H1 (cell line): ENCODE measurements at regions not wholly inside any gene's neighbourhood (a gene's known extent, or its start where the extent isn't known, plus 50 kb on each side); places are given as distances from the start of the nearest gene placed in this dataset.

Experiments used
- CTCF ChIA-PET: fragments of 300-600 bp; sonication (Branson Sonifier 250); formaldehyde crosslinking; loops from one replicate; lab custom pipeline; 2021; ENCODE audit not compliant: partially characterized antibody; lab: Charles Lee
- POLR2A ChIA-PET: fragments of 300-600 bp; sonication (Branson Sonifier 250); formaldehyde crosslinking; loops from one replicate; lab custom pipeline; 2021; ENCODE audit warnings: inconsistent platforms; ENCODE audit not compliant: partially characterized antibody; lab: Charles Lee
- DNase-seq, 2 experiments: peaks; one replicate each; pipeline versions ENCODE4 v3.0.0 to v3.0.0-alpha.2; 2010 to 2022; ENCODE audit warnings: low spot score in 2 of 2, low read depth in 1 of 2, mixed read lengths in 1 of 2
- FAIRE-seq: peaks from 2 replicates; lab custom pipeline; 2011; peaks lifted over from hg19 to GRCh38; lab: Jason Lieb, UNC
- H2AFZ ChIP-seq: 2 replicates; pipeline ENCODE4 v1.8.1; 2012; ENCODE audit warnings: low read length, inconsistent platforms
- H2AK5ac ChIP-seq: 2 replicates; pipeline ENCODE4 v1.6.1; 2013; ENCODE audit warnings: low read depth, low read length
- H2BK120ac ChIP-seq: replicated peaks from 2 replicates; pipeline ENCODE3; 2013; ENCODE audit warnings: low read depth, low read length, inconsistent platforms
- H2BK12ac ChIP-seq: 2 replicates; pipeline ENCODE4 v1.6.1; 2013; ENCODE audit warnings: low read depth, low read length
- H2BK15ac ChIP-seq: 2 replicates; pipeline ENCODE4 v1.6.1; 2013; ENCODE audit warnings: low read length
- H2BK20ac ChIP-seq: 2 replicates; pipeline ENCODE4 v1.6.1; 2013; ENCODE audit warnings: low read length
- H2BK5ac ChIP-seq: 2 replicates; pipeline ENCODE4 v1.6.1; 2013; ENCODE audit warnings: low read depth, low read length
- H3K14ac ChIP-seq: 2 replicates; pipeline ENCODE4 v1.6.1; 2013; ENCODE audit warnings: inconsistent platforms; ENCODE audit not compliant: insufficient read length
- H3K18ac ChIP-seq: 2 replicates; pipeline ENCODE4 v1.6.1; 2013; ENCODE audit warnings: low read length; ENCODE audit errors: extremely low read depth
- H3K23ac ChIP-seq: 2 replicates; pipeline ENCODE4 v1.6.1; 2013; ENCODE audit warnings: inconsistent platforms; ENCODE audit not compliant: insufficient read length
- H3K23me2 ChIP-seq: 2 replicates; pipeline ENCODE4 v1.6.1; 2013; ENCODE audit warnings: low read depth, low read length
- H3K27ac ChIP-seq: 2 replicates; pipeline ENCODE4 v1.6.1; 2011; ENCODE audit warnings: low read depth, low read length, inconsistent platforms
- H3K27me3 ChIP-seq, 4 experiments: replicated peaks in 1 of 4; 1 replicate in 1 of 4; 2 replicates in 3 of 4; pipeline versions ENCODE4 v1.6.1 to v1.8.1; 2011 to 2013; ENCODE audit warnings: low read length in 3 of 4, mild to moderate bottlenecking in 3 of 4, inconsistent platforms in 2 of 4, mixed read lengths in 2 of 4, moderate library complexity in 1 of 4; ENCODE audit not compliant: control insufficient read depth in 3 of 4, insufficient read depth in 3 of 4; ENCODE audit errors: extremely low read depth in 1 of 4
- H3K36me3 ChIP-seq, 4 experiments: 2 replicates each; pipeline versions ENCODE4 v1.6.1 to v1.8.1; 2011 to 2013; ENCODE audit warnings: mild to moderate bottlenecking in 4 of 4, low read length in 3 of 4, moderate library complexity in 2 of 4, control low read depth in 1 of 4, inconsistent platforms in 1 of 4; ENCODE audit not compliant: insufficient read depth in 4 of 4, control insufficient read depth in 2 of 4
- H3K4ac ChIP-seq: replicated peaks from 2 replicates; pipeline ENCODE3; 2013; ENCODE audit warnings: low read length, low read depth, mixed read lengths, inconsistent platforms; ENCODE audit not compliant: insufficient read length
- H3K4me1 ChIP-seq, 4 experiments: replicated peaks in 1 of 4; 1 replicate in 1 of 4; 2 replicates in 3 of 4; pipeline versions ENCODE4 v1.6.1 to v1.8.1; 2011 to 2013; ENCODE audit warnings: low read length in 3 of 4, inconsistent platforms in 2 of 4, mixed read lengths in 1 of 4; ENCODE audit not compliant: insufficient read depth in 4 of 4, control insufficient read depth in 3 of 4
- H3K4me2 ChIP-seq, 2 experiments: 2 replicates each; pipeline versions ENCODE4 v1.6.1 to v1.8.1; 2011 to 2013; ENCODE audit warnings: low read depth in 2 of 2, low read length in 2 of 2, control low read depth in 1 of 2, inconsistent platforms in 1 of 2, mild to moderate bottlenecking in 1 of 2; ENCODE audit not compliant: insufficient read depth in 1 of 2
- H3K4me3 ChIP-seq, 4 experiments: fragments of 200-600, 300-600 bp in 1 of 4; sonication (generic), shearing (Covaris generic), sonication (Bioruptor Twin) in 1 of 4; 2 replicates each; pipeline versions ENCODE4 v1.5.1 to v1.8.1; 2011 to 2016; ENCODE audit warnings: low read length in 4 of 4, low read depth in 3 of 4, control low read depth in 2 of 4, inconsistent platforms in 2 of 4, mild to moderate bottlenecking in 2 of 4, mixed read lengths in 1 of 4, moderate library complexity in 1 of 4; ENCODE audit not compliant: insufficient read depth in 2 of 4; ENCODE audit errors: extremely low read depth in 1 of 4
- H3K56ac ChIP-seq: replicated peaks from 2 replicates; pipeline ENCODE3; 2013; ENCODE audit warnings: low read depth, mild to moderate bottlenecking, mixed read lengths, low read length, inconsistent platforms; ENCODE audit not compliant: insufficient read length
- H3K79me1 ChIP-seq: 2 replicates; pipeline ENCODE4 v1.6.1; 2013; ENCODE audit warnings: low read depth, low read length, control low read depth
- H3K79me2 ChIP-seq, 2 experiments: 2 replicates each; pipeline versions ENCODE4 v1.6.1 to v1.8.1; 2012 to 2013; ENCODE audit warnings: low read length in 2 of 2, mild to moderate bottlenecking in 2 of 2, inconsistent platforms in 1 of 2; ENCODE audit not compliant: insufficient read depth in 2 of 2, control insufficient read depth in 1 of 2
- H3K9ac ChIP-seq, 4 experiments: replicated peaks in 1 of 4; 1 replicate in 1 of 4; 2 replicates in 3 of 4; pipeline versions ENCODE4 v1.6.1 to v1.8.1; 2011 to 2013; ENCODE audit warnings: low read depth in 3 of 4, low read length in 3 of 4, control low read depth in 2 of 4, mild to moderate bottlenecking in 2 of 4, moderate library complexity in 2 of 4, inconsistent platforms in 1 of 4; ENCODE audit errors: extremely low read depth in 1 of 4
- H3K9me3 ChIP-seq, 2 experiments: 2 replicates each; pipeline versions ENCODE4 v1.6.1 to v1.8.1; 2012 to 2013; ENCODE audit warnings: mild to moderate bottlenecking in 2 of 2, moderate library complexity in 2 of 2, control low read depth in 1 of 2, inconsistent platforms in 1 of 2, low read depth in 1 of 2, low read length in 1 of 2, mixed read lengths in 1 of 2; ENCODE audit not compliant: insufficient read depth in 2 of 2
- H4K20me1 ChIP-seq, 2 experiments: replicated peaks in 1 of 2; 2 replicates each; pipeline versions ENCODE3 to v1.8.1; 2011 to 2013; ENCODE audit warnings: inconsistent platforms in 2 of 2, low read length in 2 of 2, mild to moderate bottlenecking in 1 of 2; ENCODE audit not compliant: insufficient read depth in 2 of 2, control insufficient read depth in 1 of 2
- H4K5ac ChIP-seq: 2 replicates; pipeline ENCODE4 v1.6.1; 2013; ENCODE audit warnings: low read length, low read depth, mixed read lengths, inconsistent platforms; ENCODE audit not compliant: insufficient read length
- H4K8ac ChIP-seq: 2 replicates; pipeline ENCODE4 v1.8.0; 2013; ENCODE audit warnings: mild to moderate bottlenecking, moderate library complexity, low read length, inconsistent platforms; ENCODE audit not compliant: insufficient read depth; ENCODE audit errors: extremely low read depth
- H4K91ac ChIP-seq: replicated peaks from 2 replicates; pipeline ENCODE3; 2013; ENCODE audit warnings: low read length, mixed read lengths, inconsistent platforms; ENCODE audit not compliant: insufficient read length
- E2F6 ChIP-seq: IDR thresholded peaks from 2 replicates; pipeline ENCODE4 v1.6.1; 2012; ENCODE audit warnings: inconsistent platforms
- EGR1 ChIP-seq: IDR thresholded peaks from 2 replicates; pipeline ENCODE4 v1.6.1; 2011; ENCODE audit warnings: low read depth, low read length, borderline replicate concordance
- MAX ChIP-seq: IDR thresholded peaks from 2 replicates; pipeline ENCODE4 v1.6.1; 2012; ENCODE audit warnings: inconsistent platforms
- RNF2 ChIP-seq: fragments of 200-900, 300-1000 bp; sonication (generic); IDR thresholded peaks from 2 replicates; pipeline ENCODE4 v1.7.1; 2016; ENCODE audit warnings: borderline replicate concordance, low read depth, mild to moderate bottlenecking, antibody characterized with exemption, low read length; ENCODE audit not compliant: poor library complexity, severe bottlenecking; ENCODE audit errors: missing control alignments
- SIN3A ChIP-seq, 2 experiments: IDR thresholded peaks in 1 of 2; conservative IDR thresholded peaks in 1 of 2; 2 replicates each; pipeline ENCODE4 v1.6.1; 2011 to 2012; ENCODE audit warnings: low read length in 2 of 2, improper control_type of control experiment in 1 of 2, low read depth in 1 of 2, mild to moderate bottlenecking in 1 of 2
- YY1 ChIP-seq: IDR thresholded peaks from 2 replicates; pipeline ENCODE4 v1.6.1; 2011; ENCODE audit warnings: low read depth, mild to moderate bottlenecking, low read length

- FAIRE-seq, result no peak
- no peaks in the 10 kb centered on the region for H3K79me2 ChIP-seq
- H3K23ac ChIP-seq, result no peak overlapping the region
- no peaks in the 10 kb centered on the region for H3K36me3 ChIP-seq
- no peaks in the 10 kb centered on the region for H3K4me1 ChIP-seq
- no peak overlapping the region for H2AFZ ChIP-seq
- ChIA-PET POLR2A (no interaction called here), CTCF (interaction anchor here (2.3 kb wide), 1 partner anchor 10 kb away, joined by 6 read pairs; no protein-coding TSS in a partner anchor)
- H3K18ac ChIP-seq, result no peak overlapping the region
- no peaks in the 10 kb centered on the region for H3K27me3 ChIP-seq
- H3K27ac ChIP-seq, result no peak overlapping the region
- H4K91ac ChIP-seq, result no peak overlapping the region
- H3K56ac ChIP-seq, result no peak overlapping the region
- H2AK5ac ChIP-seq, result no peak overlapping the region
- no peak overlapping the region for H3K4ac ChIP-seq
- no peak overlapping the region for H2BK120ac ChIP-seq
- no peak overlapping the region for H4K5ac ChIP-seq
- no peaks in the 10 kb centered on the region for H3K79me1 ChIP-seq
- no peaks in the 10 kb centered on the region for H3K23me2 ChIP-seq
- H3K4me2 ChIP-seq, result no peak overlapping the region
- H2BK20ac ChIP-seq, result no peak overlapping the region
- no peak overlapping the region for H3K9ac ChIP-seq
- H4K20me1 ChIP-seq, result no peaks in the 10 kb centered on the region
- no peaks in the 10 kb centered on the region for H3K9me3 ChIP-seq
- no peak overlapping the region for H4K8ac ChIP-seq
- H2BK15ac ChIP-seq, result no peak overlapping the region
- H2BK12ac ChIP-seq, result no peak overlapping the region
- no peak overlapping the region for H3K4me3 ChIP-seq
- no peak overlapping the region for H3K14ac ChIP-seq
- DNase-seq, result no peak
- TF ChIP-seq YY1 (no peak), E2F6 (no peak), RNF2 (no peak), MAX (no peak), EGR1 (no peak), SIN3A (conservative IDR thresholded peaks at IDR 0.05 in 1 of 2, IDR thresholded peaks at IDR 0.05 in 1 of 2; ENCODE audit: low read depth in 1 of 2, low read length in 2 of 2) (no peak)
- H2BK5ac ChIP-seq, result no peak overlapping the region
Measured at GRCh38 chr1:194150242-194150641, 963.8 kb upstream of the B3GALT2 start.
